ENCODE measurements at regions not wholly inside any gene's neighbourhood (a gene's known extent, or its start where the extent isn't known, plus 50 kb on each side); places are given as distances from the start of the nearest gene placed in this dataset.

DNA sequence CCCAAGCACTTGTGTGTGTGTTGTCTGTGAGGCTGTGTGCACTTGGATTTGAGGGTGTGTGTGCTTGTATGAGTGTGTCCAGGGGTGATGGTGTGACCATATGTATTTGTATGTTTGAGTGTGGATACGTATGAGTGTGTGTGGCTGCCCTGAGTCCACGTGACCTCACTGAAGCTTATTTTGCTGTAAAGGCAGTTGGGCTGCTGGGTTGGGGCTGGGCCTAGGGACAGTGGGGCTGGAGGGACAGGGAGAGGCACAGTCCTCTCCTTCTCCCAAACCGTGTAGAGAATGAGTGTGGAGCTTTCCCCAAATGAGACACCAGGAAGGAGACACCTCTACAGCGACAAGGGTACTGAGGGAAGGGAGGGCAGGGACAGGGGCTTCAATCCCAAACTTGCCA, 163.4 kb upstream of the TLE3 start:
- intact Hi-C loops (cut with DNase I; ENCODE audit: low total_unique reads), result no loop called here
- Histone ChIP-seq H3K9me3 (no peaks in the 10 kb centered on the region), H3K36me3 (no peaks in the 10 kb centered on the region), H3K27me3 (no peaks in the 10 kb centered on the region), H3K4me3 (no peak overlapping the region), H3K27ac (no peak overlapping the region), H3K4me1 (peaks cover 27 to 54% (median 40%) of the 10 kb centered on the region in 4 donors)
- no peak for TF ChIP-seq EP300 (IDR thresholded peaks at IDR 0.05)
- TF ChIP-seq, protein P1, sequence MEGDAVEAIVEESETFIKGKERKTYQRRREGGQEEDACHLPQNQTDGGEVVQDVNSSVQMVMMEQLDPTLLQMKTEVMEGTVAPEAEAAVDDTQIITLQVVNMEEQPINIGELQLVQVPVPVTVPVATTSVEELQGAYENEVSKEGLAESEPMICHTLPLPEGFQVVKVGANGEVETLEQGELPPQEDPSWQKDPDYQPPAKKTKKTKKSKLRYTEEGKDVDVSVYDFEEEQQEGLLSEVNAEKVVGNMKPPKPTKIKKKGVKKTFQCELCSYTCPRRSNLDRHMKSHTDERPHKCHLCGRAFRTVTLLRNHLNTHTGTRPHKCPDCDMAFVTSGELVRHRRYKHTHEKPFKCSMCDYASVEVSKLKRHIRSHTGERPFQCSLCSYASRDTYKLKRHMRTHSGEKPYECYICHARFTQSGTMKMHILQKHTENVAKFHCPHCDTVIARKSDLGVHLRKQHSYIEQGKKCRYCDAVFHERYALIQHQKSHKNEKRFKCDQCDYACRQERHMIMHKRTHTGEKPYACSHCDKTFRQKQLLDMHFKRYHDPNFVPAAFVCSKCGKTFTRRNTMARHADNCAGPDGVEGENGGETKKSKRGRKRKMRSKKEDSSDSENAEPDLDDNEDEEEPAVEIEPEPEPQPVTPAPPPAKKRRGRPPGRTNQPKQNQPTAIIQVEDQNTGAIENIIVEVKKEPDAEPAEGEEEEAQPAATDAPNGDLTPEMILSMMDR (IDR thresholded peaks at IDR 0.05), result no peak
- no peak for TF ChIP-seq POLR2A (IDR thresholded peaks at IDR 0.05)
- TF ChIP-seq POLR2AphosphoS5 (IDR thresholded peaks at IDR 0.05), result no peak
- DNase-seq, result no peak
- WGBS, 5 donors, result 84 to 93% (median 89%) methylated on average over 4 of the region's 4 CpGs

- H3K9me3 ChIP-seq, result no peaks in the 10 kb centered on the region
- H3K4me3 ChIP-seq, result no peak overlapping the region
- H3K36me3 ChIP-seq, result no peaks in the 10 kb centered on the region
- intact Hi-C loops (cut with DNase I; ENCODE audit: low total_unique reads), result no loop called here
- H3K27me3 ChIP-seq, result no peaks in the 10 kb centered on the region
- 90 to 96% (median 95%) methylated on average over 7 of the region's 7 CpGs for WGBS, 5 donors
- H3K4me1 ChIP-seq, result peaks cover 27 to 49% (median 36%) of the 10 kb centered on the region in 4 donors
- no peak for TF ChIP-seq POLR2A (IDR thresholded peaks at IDR 0.05)
- no peak for TF ChIP-seq POLR2AphosphoS5 (IDR thresholded peaks at IDR 0.05)
- TF ChIP-seq, protein P1 (IDR thresholded peaks at IDR 0.05), result no peak
- H3K27ac ChIP-seq, result no peak overlapping the region
- no peak for DNase-seq
Measured at GRCh38 chr15:70260580-70260979, 162.9 kb upstream of the TLE3 start.

DNA sequence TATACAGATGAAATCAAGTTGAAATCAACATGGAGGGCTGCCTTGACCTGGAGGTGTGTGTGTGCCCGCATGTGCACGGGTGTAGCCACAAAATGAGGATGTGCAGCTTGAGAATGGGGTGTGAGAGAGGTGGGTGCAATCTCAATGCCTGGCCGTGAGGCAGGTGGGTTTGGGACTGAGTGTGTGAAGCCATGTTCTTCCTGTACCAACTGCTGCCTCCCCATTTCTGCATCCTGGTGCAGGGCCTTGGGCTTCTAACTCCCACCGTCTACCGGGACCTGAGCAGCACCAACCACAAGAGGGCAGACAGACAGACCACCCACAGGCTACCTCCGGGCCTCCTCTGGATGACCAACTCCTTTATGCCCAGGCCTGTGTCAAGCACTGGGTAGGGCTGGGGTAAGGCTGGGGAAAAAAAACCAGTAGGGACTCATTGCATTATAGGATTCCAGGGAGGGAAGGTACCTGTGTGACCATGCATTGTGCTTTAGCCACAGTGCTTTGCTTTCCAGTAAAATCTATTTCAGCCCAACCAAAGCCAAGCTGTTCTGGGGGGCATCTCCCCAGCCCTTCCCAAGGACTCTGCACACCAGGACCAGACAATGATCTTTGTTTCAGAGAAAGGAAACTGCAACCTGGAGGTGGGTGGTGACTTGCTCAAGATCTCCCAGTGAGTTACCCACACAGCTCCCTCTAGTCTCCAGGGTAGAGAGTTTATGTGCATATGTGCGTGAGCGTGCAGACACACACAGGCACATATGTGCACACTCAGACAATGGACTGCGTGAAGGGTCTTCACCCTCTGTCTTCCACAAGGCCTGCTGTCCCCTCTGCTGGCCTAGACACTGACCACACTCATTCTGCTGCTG, 162.2 kb upstream of the TLE3 start:
- TF ChIP-seq POLR2A (IDR thresholded peaks at IDR 0.05) (no peak), POLR2AphosphoS5 (IDR thresholded peaks at IDR 0.05) (no peak), EP300 (IDR thresholded peaks at IDR 0.05) (no peak)
- TF ChIP-seq, protein P1 (IDR thresholded peaks at IDR 0.05), result no peak
- H3K4me1 ChIP-seq, result peaks cover 26 to 42% (median 30%) of the 10 kb centered on the region in 4 donors
- no peak overlapping the region for H3K27ac ChIP-seq
- no peak for DNase-seq
- intact Hi-C loops (cut with DNase I; ENCODE audit: low total_unique reads), result no loop called here
- no peaks in the 10 kb centered on the region for H3K27me3 ChIP-seq
- WGBS, 5 donors, result 75 to 87% (median 84%) methylated on average over 9 of the region's 9 CpGs
- H3K9me3 ChIP-seq, result no peaks in the 10 kb centered on the region
- H3K36me3 ChIP-seq, result no peaks in the 10 kb centered on the region
- no peak overlapping the region for H3K4me3 ChIP-seq

DNA sequence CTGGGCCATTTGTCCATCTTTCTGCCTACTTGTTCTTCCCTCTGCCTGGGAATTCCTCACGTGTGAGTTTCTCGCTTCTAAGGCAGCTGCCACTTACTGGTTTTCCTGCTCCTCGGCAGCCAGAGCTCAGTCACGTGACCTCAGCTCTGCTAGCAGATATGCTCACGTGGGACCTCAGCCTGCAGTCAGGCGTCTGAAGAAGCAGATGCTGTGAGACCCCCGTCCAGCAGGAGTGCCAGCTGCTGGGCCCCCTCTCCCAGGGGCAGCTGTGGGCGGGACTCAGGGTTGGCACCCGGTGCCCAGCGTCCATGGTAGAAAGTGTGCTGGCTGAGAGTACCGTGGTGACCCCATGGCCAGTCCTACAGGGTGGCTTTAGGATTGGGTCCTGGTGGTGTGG, 161.3 kb upstream of the TLE3 start:
- Histone ChIP-seq H3K4me3 (no peak overlapping the region), H3K36me3 (no peaks in the 10 kb centered on the region), H3K27me3 (no peaks in the 10 kb centered on the region), H3K9me3 (no peaks in the 10 kb centered on the region), H3K27ac (peak overlapping the region in 3 of 5 donors; percentile 18 to 58 (median 20)), H3K4me1 (peaks cover 18 to 34% (median 22%) of the 10 kb centered on the region in 4 donors)
- intact Hi-C loops (cut with DNase I; ENCODE audit: low total_unique reads), result no loop called here
- DNase-seq, result peak; percentile 79 to 93
- WGBS, 5 donors, result 18 to 31% (median 22%) methylated on average over 7 to 11 of the region's 11 CpGs
- TF ChIP-seq POLR2AphosphoS5 (IDR thresholded peaks at IDR 0.05) (peak in 1 of 3 donors; percentile 15), EP300 (IDR thresholded peaks at IDR 0.05) (no peak)

All from stomach (tissue), 8 donors.